ENCODE measurements at regions not wholly inside any gene's neighbourhood (a gene's known extent, or its start where the extent isn't known, plus 50 kb on each side); places are given as distances from the start of the nearest gene placed in this dataset.
"Not testable (repeated sequence)": the region's sequence is repeated elsewhere in the genome, so short reads cannot be mapped to it uniquely, and the experiment has no call there.

DNA sequence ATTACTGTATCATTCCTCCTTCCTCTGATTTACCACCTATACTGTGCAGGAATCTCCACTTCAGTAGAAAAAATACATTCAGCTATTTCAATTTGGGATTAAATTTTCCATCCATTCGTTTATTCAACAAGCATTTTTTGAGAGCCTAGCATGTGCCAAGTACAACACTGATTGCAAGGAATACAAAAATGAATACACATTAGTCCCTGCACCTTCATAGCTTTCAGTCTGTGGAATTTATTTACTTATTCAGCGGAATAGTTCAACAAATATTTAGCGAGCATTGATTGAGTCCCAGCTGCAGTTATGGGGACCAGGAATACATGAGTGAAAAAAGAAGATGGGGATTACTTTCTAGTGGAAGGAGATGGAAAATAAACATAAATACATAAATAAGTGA is 606.8 kb upstream of the TBL1XR1 start:
- intact Hi-C loops (cut with DNase I): no loop called here
- TF ChIP-seq, protein P1, sequence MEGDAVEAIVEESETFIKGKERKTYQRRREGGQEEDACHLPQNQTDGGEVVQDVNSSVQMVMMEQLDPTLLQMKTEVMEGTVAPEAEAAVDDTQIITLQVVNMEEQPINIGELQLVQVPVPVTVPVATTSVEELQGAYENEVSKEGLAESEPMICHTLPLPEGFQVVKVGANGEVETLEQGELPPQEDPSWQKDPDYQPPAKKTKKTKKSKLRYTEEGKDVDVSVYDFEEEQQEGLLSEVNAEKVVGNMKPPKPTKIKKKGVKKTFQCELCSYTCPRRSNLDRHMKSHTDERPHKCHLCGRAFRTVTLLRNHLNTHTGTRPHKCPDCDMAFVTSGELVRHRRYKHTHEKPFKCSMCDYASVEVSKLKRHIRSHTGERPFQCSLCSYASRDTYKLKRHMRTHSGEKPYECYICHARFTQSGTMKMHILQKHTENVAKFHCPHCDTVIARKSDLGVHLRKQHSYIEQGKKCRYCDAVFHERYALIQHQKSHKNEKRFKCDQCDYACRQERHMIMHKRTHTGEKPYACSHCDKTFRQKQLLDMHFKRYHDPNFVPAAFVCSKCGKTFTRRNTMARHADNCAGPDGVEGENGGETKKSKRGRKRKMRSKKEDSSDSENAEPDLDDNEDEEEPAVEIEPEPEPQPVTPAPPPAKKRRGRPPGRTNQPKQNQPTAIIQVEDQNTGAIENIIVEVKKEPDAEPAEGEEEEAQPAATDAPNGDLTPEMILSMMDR (IDR thresholded peaks at IDR 0.05): no peak
- peak overlapping the region in 1 of 2 donors; percentile 10 for H3K27ac ChIP-seq
- H3K4me1 ChIP-seq: peaks cover 0 to under 1% of the 10 kb centered on the region in 2 donors
- H3K27me3 ChIP-seq: no peaks in the 10 kb centered on the region
- H3K4me3 ChIP-seq: no peak overlapping the region
- no peak for ATAC-seq
- no peak for DNase-seq
- no peaks in the 10 kb centered on the region for H3K9me3 ChIP-seq
- H3K36me3 ChIP-seq: no peaks in the 10 kb centered on the region

GRCh38 chr3:177804646-177805045 is 607.4 kb upstream of the TBL1XR1 start:
- intact Hi-C loops (cut with DNase I): no loop called here
- H3K4me1 ChIP-seq: peaks cover 1 to 6% of the 10 kb centered on the region in 2 donors

GRCh38 chr3:177807150-177807875 is 610.0 kb upstream of the TBL1XR1 start:
- intact Hi-C loops (cut with DNase I): no loop called here
- H3K27me3 ChIP-seq: no peaks in the 10 kb centered on the region
- DNase-seq: no peak
- no peaks in the 10 kb centered on the region for H3K9me3 ChIP-seq
- peaks cover 11 to 24% of the 10 kb centered on the region in 2 donors for H3K4me1 ChIP-seq
- peak overlapping the region in 1 of 2 donors; percentile 35 for H3K27ac ChIP-seq
- no peak overlapping the region for H3K4me3 ChIP-seq
- no peaks in the 10 kb centered on the region for H3K36me3 ChIP-seq
- ATAC-seq: peak; percentile 52
- TF ChIP-seq, protein P1 (IDR thresholded peaks at IDR 0.05): no peak

More at GRCh38 chr3:177804646-177805045, 607.4 kb upstream of the TBL1XR1 start:
- Histone ChIP-seq H3K36me3 (no peaks in the 10 kb centered on the region), H3K27me3 (no peaks in the 10 kb centered on the region), H3K27ac (no peak overlapping the region), H3K9me3 (no peaks in the 10 kb centered on the region), H3K4me3 (no peak overlapping the region)
- TF ChIP-seq, protein P1 (IDR thresholded peaks at IDR 0.05): no peak
- ATAC-seq: no peak
- no peak for DNase-seq

DNA sequence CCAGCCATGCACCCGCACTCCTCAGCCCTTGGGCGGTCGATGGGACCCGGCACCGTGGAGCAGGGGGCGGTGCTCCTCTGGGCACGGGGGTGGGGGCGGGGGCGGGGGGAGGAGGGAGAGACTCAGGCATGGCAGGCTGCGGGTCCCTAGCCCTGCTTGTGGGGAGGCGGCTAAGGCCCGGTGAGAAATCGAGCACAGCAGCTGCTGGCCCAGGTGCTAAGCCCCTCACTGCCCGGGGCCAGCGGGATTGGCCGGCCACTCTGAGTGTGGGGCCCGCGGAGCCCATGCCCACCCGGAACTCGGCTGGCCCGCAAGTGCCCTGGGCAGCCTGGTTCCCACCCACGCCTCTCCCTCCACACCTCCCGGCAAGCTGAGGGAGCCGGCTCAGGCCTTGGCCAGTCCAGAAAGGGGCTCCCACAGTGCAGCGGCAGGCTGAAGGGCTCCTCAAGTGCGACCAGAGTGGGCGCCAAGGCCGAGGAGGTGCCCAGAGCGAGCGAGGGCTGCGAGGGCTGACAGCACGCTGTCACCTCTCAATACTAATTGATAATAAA is 611.7 kb upstream of the TBL1XR1 start:
- DNase-seq: peak in 1 of 4 donors; percentile 72

DNA sequence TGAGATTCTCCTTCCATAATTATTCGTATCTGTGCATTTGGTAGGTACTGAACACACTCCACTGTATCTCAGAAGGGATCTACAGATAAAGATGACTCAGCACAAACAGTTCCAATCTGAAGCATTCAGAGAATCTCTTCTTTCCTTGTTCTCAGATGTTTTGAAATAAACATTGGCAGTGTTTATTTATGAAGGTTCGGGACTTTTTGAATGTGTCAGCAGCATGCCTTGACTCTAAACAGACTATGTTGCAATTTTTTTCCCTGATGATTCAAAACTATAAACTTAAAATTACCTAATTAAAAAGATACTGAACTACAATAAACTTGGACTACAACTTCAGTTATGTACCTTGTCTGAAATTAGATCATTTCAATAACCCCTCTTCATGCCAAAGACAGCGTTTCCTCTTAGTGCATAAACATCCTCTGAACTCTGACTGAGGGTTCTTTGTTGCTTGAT is 612.9 kb upstream of the TBL1XR1 start:
- no peak overlapping the region for H3K4me3 ChIP-seq
- TF ChIP-seq, protein P1 (IDR thresholded peaks at IDR 0.05): no peak
- H3K4me1 ChIP-seq: peaks cover 11 to 24% of the 10 kb centered on the region in 2 donors
- no peaks in the 10 kb centered on the region for H3K36me3 ChIP-seq
- ATAC-seq (peak; percentile 59), DNase-seq (peak in 2 of 4 donors; percentile 48 to 73)
- no peaks in the 10 kb centered on the region for H3K27me3 ChIP-seq
- intact Hi-C loops (cut with DNase I): no loop called here
- no peaks in the 10 kb centered on the region for H3K9me3 ChIP-seq
- H3K27ac ChIP-seq: peak overlapping the region; percentile 49 to 59

More for the DNA sequence above, 611.7 kb upstream of the TBL1XR1 start:
- ATAC-seq; H3K36me3 ChIP-seq; H3K27me3 ChIP-seq; intact Hi-C loops (cut with DNase I); H3K9me3 ChIP-seq; H3K4me3 ChIP-seq: not testable (repeated sequence)
- H3K27ac ChIP-seq: peak overlapping the region in 1 of 2 donors; percentile 59
- H3K4me1 ChIP-seq: peaks cover 11 to 24% of the 10 kb centered on the region in 2 donors
